ENCODE measurements at regions not wholly inside any gene's neighbourhood (a gene's known extent, or its start where the extent isn't known, plus 50 kb on each side); places are given as distances from the start of the nearest gene placed in this dataset.

- no TSS peak for BruUV-seq (replicated peaks)
- ChIA-PET SMC1A (ENCODE audit: uncharacterized antibody, unreplicated experiment) (interaction anchor here (1.6 kb wide), 1 partner anchor 8 kb away, joined by 3 read pairs; no protein-coding TSS in a partner anchor), POLR2A (no interaction called here), CTCF (no interaction called here), RAD21 (ENCODE audit: unreplicated experiment) (no interaction called here)
- H3K4me3 ChIP-seq: no peak overlapping the region
- TF ChIP-seq SREBF2 (IDR thresholded peaks at IDR 0.05; ENCODE audit: low read length): no peak
- TF ChIP-seq FOXM1 (IDR thresholded peaks at IDR 0.05; ENCODE audit: low read depth, low read length): no peak
- TF ChIP-seq, protein P1, sequence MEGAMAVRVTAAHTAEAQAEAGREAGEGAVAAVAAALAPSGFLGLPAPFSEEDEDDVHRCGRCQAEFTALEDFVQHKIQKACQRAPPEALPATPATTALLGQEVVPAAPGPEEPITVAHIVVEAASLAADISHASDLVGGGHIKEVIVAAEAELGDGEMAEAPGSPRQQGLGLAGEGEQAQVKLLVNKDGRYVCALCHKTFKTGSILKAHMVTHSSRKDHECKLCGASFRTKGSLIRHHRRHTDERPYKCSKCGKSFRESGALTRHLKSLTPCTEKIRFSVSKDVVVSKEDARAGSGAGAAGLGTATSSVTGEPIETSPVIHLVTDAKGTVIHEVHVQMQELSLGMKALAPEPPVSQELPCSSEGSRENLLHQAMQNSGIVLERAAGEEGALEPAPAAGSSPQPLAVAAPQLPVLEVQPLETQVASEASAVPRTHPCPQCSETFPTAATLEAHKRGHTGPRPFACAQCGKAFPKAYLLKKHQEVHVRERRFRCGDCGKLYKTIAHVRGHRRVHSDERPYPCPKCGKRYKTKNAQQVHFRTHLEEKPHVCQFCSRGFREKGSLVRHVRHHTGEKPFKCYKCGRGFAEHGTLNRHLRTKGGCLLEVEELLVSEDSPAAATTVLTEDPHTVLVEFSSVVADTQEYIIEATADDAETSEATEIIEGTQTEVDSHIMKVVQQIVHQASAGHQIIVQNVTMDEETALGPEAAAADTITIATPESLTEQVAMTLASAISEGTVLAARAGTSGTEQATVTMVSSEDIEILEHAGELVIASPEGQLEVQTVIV (IDR thresholded peaks at IDR 0.05; ENCODE audit: borderline replicate concordance, partially characterized antibody): no peak
- TF ChIP-seq, protein P2, sequence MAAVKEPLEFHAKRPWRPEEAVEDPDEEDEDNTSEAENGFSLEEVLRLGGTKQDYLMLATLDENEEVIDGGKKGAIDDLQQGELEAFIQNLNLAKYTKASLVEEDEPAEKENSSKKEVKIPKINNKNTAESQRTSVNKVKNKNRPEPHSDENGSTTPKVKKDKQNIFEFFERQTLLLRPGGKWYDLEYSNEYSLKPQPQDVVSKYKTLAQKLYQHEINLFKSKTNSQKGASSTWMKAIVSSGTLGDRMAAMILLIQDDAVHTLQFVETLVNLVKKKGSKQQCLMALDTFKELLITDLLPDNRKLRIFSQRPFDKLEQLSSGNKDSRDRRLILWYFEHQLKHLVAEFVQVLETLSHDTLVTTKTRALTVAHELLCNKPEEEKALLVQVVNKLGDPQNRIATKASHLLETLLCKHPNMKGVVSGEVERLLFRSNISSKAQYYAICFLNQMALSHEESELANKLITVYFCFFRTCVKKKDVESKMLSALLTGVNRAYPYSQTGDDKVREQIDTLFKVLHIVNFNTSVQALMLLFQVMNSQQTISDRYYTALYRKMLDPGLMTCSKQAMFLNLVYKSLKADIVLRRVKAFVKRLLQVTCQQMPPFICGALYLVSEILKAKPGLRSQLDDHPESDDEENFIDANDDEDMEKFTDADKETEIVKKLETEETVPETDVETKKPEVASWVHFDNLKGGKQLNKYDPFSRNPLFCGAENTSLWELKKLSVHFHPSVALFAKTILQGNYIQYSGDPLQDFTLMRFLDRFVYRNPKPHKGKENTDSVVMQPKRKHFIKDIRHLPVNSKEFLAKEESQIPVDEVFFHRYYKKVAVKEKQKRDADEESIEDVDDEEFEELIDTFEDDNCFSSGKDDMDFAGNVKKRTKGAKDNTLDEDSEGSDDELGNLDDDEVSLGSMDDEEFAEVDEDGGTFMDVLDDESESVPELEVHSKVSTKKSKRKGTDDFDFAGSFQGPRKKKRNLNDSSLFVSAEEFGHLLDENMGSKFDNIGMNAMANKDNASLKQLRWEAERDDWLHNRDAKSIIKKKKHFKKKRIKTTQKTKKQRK (IDR thresholded peaks at IDR 0.05; ENCODE audit: low read depth, low read length): no peak
- TF ChIP-seq MEF2B (IDR thresholded peaks at IDR 0.05; ENCODE audit: partially characterized antibody, poor library complexity, severe bottlenecking): no peak
- TF ChIP-seq RFX5 (IDR thresholded peaks at IDR 0.05; ENCODE audit: low read depth, low read length): no peak
- no peak for TF ChIP-seq MTA3 (IDR thresholded peaks at IDR 0.05; ENCODE audit: borderline replicate concordance, low read length)
- TF ChIP-seq RCOR1 (conservative IDR thresholded peaks at IDR 0.05; ENCODE audit: low read depth, low read length): no peak
- no peak for TF ChIP-seq HSF1 (IDR thresholded peaks at IDR 0.05; ENCODE audit: low read depth, low read length)
- no peak for TF ChIP-seq CBFB (IDR thresholded peaks at IDR 0.05; ENCODE audit: low read depth)
- no peak for TF ChIP-seq MEF2A (IDR thresholded peaks at IDR 0.05; ENCODE audit: insufficient read depth, low read depth, low read length)
- TF ChIP-seq ZNF384 (IDR thresholded peaks at IDR 0.05; ENCODE audit: borderline replicate concordance, low read depth, low read length): no peak
- no peak for TF ChIP-seq BMI1 (IDR thresholded peaks at IDR 0.05; ENCODE audit: borderline replicate concordance)
- no peak for TF ChIP-seq ZZZ3 (IDR thresholded peaks at IDR 0.05; ENCODE audit: control insufficient read depth, insufficient read length, low read depth)
- TF ChIP-seq ASH2L (IDR thresholded peaks at IDR 0.05; ENCODE audit: borderline replicate concordance, low read depth): no peak
- no peak for TF ChIP-seq RAD51 (IDR thresholded peaks at IDR 0.05)
- in situ Hi-C loops (cut with MboI) (no loop called here), intact Hi-C loops (cut with micrococcal nuclease; ENCODE audit: unreplicated experiment) (no loop called here)
- H3K4me2 ChIP-seq (ENCODE audit: control insufficient read depth, insufficient read depth): no peak overlapping the region
- H3K36me3 ChIP-seq (ENCODE audit: control insufficient read depth in 2 of 2, insufficient read depth in 2 of 2, low read length in 1 of 2): no peaks in the 10 kb centered on the region
- ATAC-seq (no peak), DNase-seq (ENCODE audit: low read depth, low spot score) (no peak), FAIRE-seq (no peak)
- WGBS (ENCODE audit: insufficient coverage, insufficient replicate concordance, low lambda C conversion rate, missing lambda C conversion rate): 10% methylated on average over 3 of the region's 3 CpGs
- H4K20me1 ChIP-seq (ENCODE audit: control insufficient read depth, insufficient read depth): no peaks in the 10 kb centered on the region
- H3K4me1 ChIP-seq (ENCODE audit: control insufficient read depth, insufficient read depth, low read length): no peaks in the 10 kb centered on the region
- H3K9ac ChIP-seq (ENCODE audit: control insufficient read depth, insufficient read depth, low read length): no peak overlapping the region
- H2AFZ ChIP-seq (ENCODE audit: control insufficient read depth, low read depth, low read length): no peak overlapping the region
- no peaks in the 10 kb centered on the region for H3K79me2 ChIP-seq (ENCODE audit: control insufficient read depth, insufficient read depth, low read length)
- H3K9me3 ChIP-seq (replicated peaks; ENCODE audit: control insufficient read depth, insufficient read depth, low read length): no peaks in the 10 kb centered on the region; the same call in 2 of the 3 replicates
- no peaks in the 10 kb centered on the region for H3K27me3 ChIP-seq (replicated peaks in 1 of 2; ENCODE audit: control insufficient read depth in 2 of 2, insufficient read depth in 2 of 2, low read length in 1 of 2)
- no peak overlapping the region for H3K27ac ChIP-seq (ENCODE audit: control insufficient read depth, insufficient read depth)
These were observed 508.7 kb upstream of the GRAMD2B start for GRCh38 chr5:125914471-125914870.

All from GM12878 (cell line).